Brain microvascular endothelial cell (primary cell): ENCODE measurements at regions not wholly inside any gene's neighbourhood (a gene's known extent, or its start where the extent isn't known, plus 50 kb on each side); places are given as distances from the start of the nearest gene placed in this dataset.

Source experiments
- DNase-seq: peaks from one replicate; pipeline ENCODE4 v3.0.0-alpha.2; 2020
- H3K27ac ChIP-seq: fragments of 250-450 bp; sonication (Bioruptor Pico); 2 replicates; pipeline ENCODE4 v1.5.1; 2020; ENCODE audit warnings: mild to moderate bottlenecking, moderate library complexity
- H3K27me3 ChIP-seq: fragments of 250-450 bp; sonication (Bioruptor Pico); replicated peaks from 2 replicates; pipeline ENCODE4 v1.5.1; 2020; ENCODE audit warnings: mild to moderate bottlenecking
- H3K36me3 ChIP-seq: fragments of 250-450 bp; sonication (Bioruptor Pico); replicated peaks from 2 replicates; pipeline ENCODE4 v1.5.1; 2020; ENCODE audit warnings: mild to moderate bottlenecking
- H3K4me3 ChIP-seq: 2 replicates; pipeline ENCODE4 v1.5.1; 2011; ENCODE audit warnings: low read depth, mild to moderate bottlenecking, control low read depth, low read length, moderate library complexity
- CTCF ChIP-seq: IDR thresholded peaks from 2 replicates; pipeline ENCODE4 v1.5.1; 2011; ENCODE audit warnings: low read depth, mild to moderate bottlenecking, moderate library complexity, low read length, control low read depth, inconsistent platforms; ENCODE audit errors: missing control alignments
- in situ Hi-C: cut with HindIII; loops from 2 replicates; pipeline ENCODE4 v1.10.0; 2017; ENCODE audit warnings: low sequenced_read_pairs, low pct_ligation_motif_present

GRCh38 chr2:134170294-134170693, 83.6 kb upstream of the MGAT5 start:
- no peak for TF ChIP-seq CTCF
- H3K4me3 ChIP-seq, result no peak overlapping the region
- no peaks in the 10 kb centered on the region for H3K36me3 ChIP-seq
- no peak overlapping the region for H3K27ac ChIP-seq
- in situ Hi-C loops, result no loop called here
- DNase-seq, result no peak
- no peaks in the 10 kb centered on the region for H3K27me3 ChIP-seq

- Histone ChIP-seq H3K27me3 (no peaks in the 10 kb centered on the region), H3K4me3 (no peak overlapping the region), H3K27ac (no peak overlapping the region), H3K36me3 (no peaks in the 10 kb centered on the region)
- in situ Hi-C loops, result no loop called here
- no peak for TF ChIP-seq CTCF
- no peak for DNase-seq
These were observed 83.2 kb upstream of the MGAT5 start for GRCh38 chr2:134170700-134171099.

GRCh38 chr2:134173338-134174016, 80.4 kb upstream of the MGAT5 start:
- Histone ChIP-seq H3K36me3 (no peaks in the 10 kb centered on the region), H3K27ac (no peak overlapping the region), H3K27me3 (no peaks in the 10 kb centered on the region), H3K4me3 (no peak overlapping the region)
- in situ Hi-C loops, result no loop called here
- no peak for TF ChIP-seq CTCF
- no peak for DNase-seq

GRCh38 chr2:134174711-134175110, 79.2 kb upstream of the MGAT5 start:
- in situ Hi-C loops, result no loop called here
- no peaks in the 10 kb centered on the region for H3K27me3 ChIP-seq
- no peak for TF ChIP-seq CTCF
- no peaks in the 10 kb centered on the region for H3K36me3 ChIP-seq
- no peak overlapping the region for H3K27ac ChIP-seq
- DNase-seq, result no peak
- no peak overlapping the region for H3K4me3 ChIP-seq

GRCh38 chr2:134175834-134176233, 78.0 kb upstream of the MGAT5 start:
- H3K27me3 ChIP-seq, result no peaks in the 10 kb centered on the region
- no peak overlapping the region for H3K4me3 ChIP-seq
- DNase-seq, result no peak
- no peak for TF ChIP-seq CTCF
- H3K27ac ChIP-seq, result no peak overlapping the region
- in situ Hi-C loops, result no loop called here
- no peaks in the 10 kb centered on the region for H3K36me3 ChIP-seq

- TF ChIP-seq CTCF, result no peak
- in situ Hi-C loops, result no loop called here
- Histone ChIP-seq H3K4me3 (no peak overlapping the region), H3K36me3 (no peaks in the 10 kb centered on the region), H3K27ac (no peak overlapping the region), H3K27me3 (no peaks in the 10 kb centered on the region)
- no peak for DNase-seq
These were observed 76.4 kb upstream of the MGAT5 start for GRCh38 chr2:134177351-134177931.
